GM19351 (cell line): ENCODE measurements at regions not wholly inside any gene's neighbourhood (a gene's known extent, or its start where the extent isn't known, plus 50 kb on each side); places are given as distances from the start of the nearest gene placed in this dataset.

Experiments used
- ATAC-seq: cut with Tn5 transposase; IDR thresholded peaks from one replicate; pipeline ENCODE4 v1.9.1; 2021; ENCODE audit warnings: mild to moderate bottlenecking, moderate library complexity; ENCODE audit not compliant: unreplicated experiment

- no peak for ATAC-seq
These were observed 469.5 kb downstream of the SOX6 start for GRCh38 chr11:15886866-15887265.

- no peak for ATAC-seq
These were observed 467.6 kb downstream of the SOX6 start for GRCh38 chr11:15888556-15889345.

- no peak for ATAC-seq
These were observed 466.8 kb downstream of the SOX6 start for GRCh38 chr11:15889363-15890030.

GRCh38 chr11:15890031-15890713 is 466.2 kb downstream of the SOX6 start:
- ATAC-seq: no peak

- no peak for ATAC-seq
These were observed 463.3 kb downstream of the SOX6 start for GRCh38 chr11:15893080-15893492.

- ATAC-seq: no peak
These were observed 460.3 kb downstream of the SOX6 start for GRCh38 chr11:15896026-15896425.

GRCh38 chr11:15896530-15896929 is 459.8 kb downstream of the SOX6 start:
- ATAC-seq: no peak

- no peak for ATAC-seq
These were observed 459.0 kb downstream of the SOX6 start for GRCh38 chr11:15897211-15897960.

GRCh38 chr11:15901054-15901453 is 455.3 kb downstream of the SOX6 start:
- no peak for ATAC-seq

- no peak for ATAC-seq
These were observed 454.6 kb downstream of the SOX6 start for GRCh38 chr11:15901790-15902189.

GRCh38 chr11:15903246-15903645 is 453.1 kb downstream of the SOX6 start:
- ATAC-seq: no peak

GRCh38 chr11:15905366-15906104 is 450.8 kb downstream of the SOX6 start:
- ATAC-seq: no peak

GRCh38 chr11:15906481-15907035 is 449.8 kb downstream of the SOX6 start:
- ATAC-seq: no peak

- no peak for ATAC-seq
These were observed 448.5 kb downstream of the SOX6 start for GRCh38 chr11:15907806-15908205.

- no peak for ATAC-seq
These were observed 446.3 kb downstream of the SOX6 start for GRCh38 chr11:15909937-15910598.

- ATAC-seq: no peak
These were observed 445.6 kb downstream of the SOX6 start for GRCh38 chr11:15910761-15911160.

- ATAC-seq: no peak
These were observed 444.8 kb downstream of the SOX6 start for GRCh38 chr11:15911377-15912044.

GRCh38 chr11:15912291-15912690 is 444.1 kb downstream of the SOX6 start:
- ATAC-seq: no peak

GRCh38 chr11:15912825-15913224 is 443.5 kb downstream of the SOX6 start:
- no peak for ATAC-seq
